Neural cell (in vitro differentiated cells): ENCODE measurements at regions not wholly inside any gene's neighbourhood (a gene's known extent, or its start where the extent isn't known, plus 50 kb on each side); places are given as distances from the start of the nearest gene placed in this dataset.
"Not testable (repeated sequence)": the region's sequence is repeated elsewhere in the genome, so short reads cannot be mapped to it uniquely, and the experiment has no call there.

Experiments
- H2AFZ ChIP-seq: fragments of 200-600, 300-800 bp; sonication (generic), shearing (Covaris generic); 2 replicates; pipeline ENCODE4 v1.6.0; 2014; ENCODE audit warnings: low read depth, mild to moderate bottlenecking, antibody characterized with exemption, low read length, moderate library complexity
- H3F3A ChIP-seq: fragments of 200-600 bp; shearing (Covaris generic); 2 replicates; pipeline ENCODE4 v1.6.1; 2016; ENCODE audit warnings: mild to moderate bottlenecking, moderate library complexity, mixed read lengths, antibody characterized with exemption, low read length; ENCODE audit not compliant: insufficient read depth, poor library complexity, severe bottlenecking
- H3K27ac ChIP-seq: fragments of 200-600, 300-800 bp; sonication (generic), shearing (Covaris generic); 2 replicates; pipeline ENCODE4 v1.5.1; 2014; ENCODE audit warnings: mild to moderate bottlenecking, low read length, moderate library complexity
- H3K27me3 ChIP-seq: fragments of 300-800, 200-600 bp; sonication (generic), shearing (Covaris generic); 2 replicates; pipeline ENCODE4 v1.6.0; 2014; ENCODE audit warnings: mild to moderate bottlenecking, low read depth, low read length, moderate library complexity; ENCODE audit not compliant: insufficient read depth
- H3K36me3 ChIP-seq: fragments of 300-800, 200-600 bp; sonication (generic), shearing (Covaris generic); 2 replicates; pipeline ENCODE4 v1.5.1; 2014; ENCODE audit warnings: mild to moderate bottlenecking, antibody characterized with exemption, low read length, moderate library complexity; ENCODE audit not compliant: insufficient read depth
- H3K4me2 ChIP-seq: fragments of 300-800, 200-600 bp; sonication (generic), shearing (Covaris generic); 2 replicates; pipeline ENCODE4 v1.6.0; 2014; ENCODE audit warnings: mild to moderate bottlenecking, low read length
- H3K4me3 ChIP-seq: fragments of 300-800, 200-600 bp; sonication (generic), shearing (Covaris generic); 2 replicates; pipeline ENCODE4 v1.5.1; 2014; ENCODE audit warnings: mild to moderate bottlenecking, low read length, moderate library complexity
- H3K79me2 ChIP-seq: fragments of 200-600 bp; shearing (Covaris generic); replicated peaks from 2 replicates; pipeline ENCODE4 v1.6.0; 2014; ENCODE audit warnings: mild to moderate bottlenecking, low read length, moderate library complexity; ENCODE audit not compliant: insufficient read depth
- H3K9ac ChIP-seq: fragments of 300-800, 200-600 bp; sonication (generic), shearing (Covaris generic); 2 replicates; pipeline ENCODE4 v1.6.1; 2016; ENCODE audit warnings: mild to moderate bottlenecking, low read length, mixed read lengths
- H3K9me2 ChIP-seq: fragments of 200-600 bp; shearing (Covaris generic); 2 replicates; pipeline ENCODE4 v1.6.1; 2016; ENCODE audit warnings: mild to moderate bottlenecking, low read length, mixed read lengths; ENCODE audit not compliant: insufficient read depth
- H3K9me3 ChIP-seq: fragments of 200-600, 300-800 bp; sonication (generic), shearing (Covaris generic); 2 replicates; pipeline ENCODE4 v1.6.1; 2016; ENCODE audit warnings: mild to moderate bottlenecking, mixed run types, low read length, moderate library complexity, mixed read lengths
- H4K20me1 ChIP-seq: fragments of 200-600 bp; shearing (Covaris generic); 2 replicates; pipeline ENCODE4 v1.6.1; 2016; ENCODE audit warnings: mild to moderate bottlenecking, mixed run types; ENCODE audit not compliant: insufficient read depth
- CTCF ChIP-seq: fragments of 450-650 bp; IDR thresholded peaks from 2 replicates; pipeline ENCODE4 v1.5.1; 2014; ENCODE audit warnings: antibody characterized with exemption, mild to moderate bottlenecking, moderate library complexity; ENCODE audit not compliant: poor library complexity, severe bottlenecking
- EP300 ChIP-seq: fragments of 450-650 bp; conservative IDR thresholded peaks from 2 replicates; pipeline ENCODE4 v1.6.1; 2014; ENCODE audit warnings: antibody characterized with exemption, mild to moderate bottlenecking, moderate library complexity; ENCODE audit not compliant: poor library complexity, severe bottlenecking
- EZH2 ChIP-seq: fragments of 200-600, 300-800 bp; shearing (Covaris generic), sonication (generic); IDR thresholded peaks from 2 replicates; pipeline ENCODE4 v1.6.1; 2014; ENCODE audit warnings: antibody characterized with exemption, low read length, borderline replicate concordance, mild to moderate bottlenecking; ENCODE audit not compliant: insufficient read depth, poor library complexity, severe bottlenecking
- MXI1 ChIP-seq: fragments of 450-650 bp; conservative IDR thresholded peaks from 2 replicates; pipeline ENCODE4 v1.6.1; 2014; ENCODE audit warnings: antibody characterized with exemption, mild to moderate bottlenecking; ENCODE audit not compliant: poor library complexity, severe bottlenecking
- POLR2AphosphoS5 ChIP-seq: IDR thresholded peaks from 2 replicates; pipeline ENCODE4 v1.6.1; 2012
- RAD21 ChIP-seq: fragments of 450-650 bp; conservative IDR thresholded peaks from 2 replicates; pipeline ENCODE4 v1.6.1; 2014; ENCODE audit warnings: antibody characterized with exemption, mild to moderate bottlenecking, moderate library complexity
- REST ChIP-seq: IDR thresholded peaks from 2 replicates; pipeline ENCODE4 v1.6.1; 2012; ENCODE audit warnings: borderline replicate concordance
- SMC3 ChIP-seq: fragments of 450-650 bp; conservative IDR thresholded peaks from 2 replicates; pipeline ENCODE4 v1.6.1; 2014; ENCODE audit warnings: antibody characterized with exemption, mild to moderate bottlenecking, moderate library complexity; ENCODE audit not compliant: poor library complexity
- TAF1 ChIP-seq: IDR thresholded peaks from 2 replicates; pipeline ENCODE4 v1.6.1; 2012; ENCODE audit warnings: low read depth

GRCh38 chr10:130354976-130355795 is 219.0 kb downstream of the GLRX3 start:
- Histone ChIP-seq H4K20me1 (no peaks in the 10 kb centered on the region), H2AFZ (no peak overlapping the region), H3K9ac (no peak overlapping the region), H3K9me3 (no peaks in the 10 kb centered on the region), H3K4me3 (no peak overlapping the region), H3K4me2 (no peak overlapping the region), H3F3A (no peaks in the 10 kb centered on the region), H3K27me3 (no peaks in the 10 kb centered on the region), H3K27ac (no peak overlapping the region), H3K9me2 (no peaks in the 10 kb centered on the region), H3K79me2 (no peaks in the 10 kb centered on the region), H3K36me3 (no peaks in the 10 kb centered on the region)
- TF ChIP-seq RAD21 (no peak), REST (no peak), EZH2 (no peak), EP300 (no peak), POLR2AphosphoS5 (no peak), TAF1 (no peak), MXI1 (no peak), SMC3 (no peak), CTCF (no peak)

GRCh38 chr10:130356429-130356828 is 220.2 kb downstream of the GLRX3 start:
- not testable (repeated sequence) for H3K4me2 ChIP-seq, H3K9ac ChIP-seq, H4K20me1 ChIP-seq, H3K27ac ChIP-seq, H3F3A ChIP-seq, H3K9me2 ChIP-seq, H3K36me3 ChIP-seq, H3K79me2 ChIP-seq, H3K4me3 ChIP-seq, H3K27me3 ChIP-seq, H3K9me3 ChIP-seq, H2AFZ ChIP-seq
